Prostate gland (tissue), 2 donors: ENCODE measurements at regions not wholly inside any gene's neighbourhood (a gene's known extent, or its start where the extent isn't known, plus 50 kb on each side); places are given as distances from the start of the nearest gene placed in this dataset.

ENCODE experiments used
- CTCF ChIP-seq, 4 experiments: fragments of 200-600 bp in 2 of 4; fragments of 450-650 bp in 2 of 4; sonication (generic) in 2 of 4; IDR thresholded peaks; 1 replicate in 3 of 4; 2 replicates in 1 of 4; pipeline ENCODE4 v1.5.1; 2016 to 2019; ENCODE audit warnings: antibody characterized with exemption in 4 of 4, mild to moderate bottlenecking in 2 of 4, moderate library complexity in 2 of 4
- POLR2A ChIP-seq: fragments of 450-650 bp; IDR thresholded peaks from one replicate; pipeline ENCODE4 v1.6.1; 2016; ENCODE audit warnings: antibody characterized with exemption, mild to moderate bottlenecking
- POLR2AphosphoS5 ChIP-seq: sonication (generic); formaldehyde crosslinking; IDR thresholded peaks from one replicate; pipeline ENCODE4 v1.6.1; 2017; ENCODE audit warnings: antibody characterized with exemption

- TF ChIP-seq CTCF (IDR thresholded peaks at IDR 0.05) (no peak), POLR2A (no peak), POLR2AphosphoS5 (no peak)
Observed at GRCh38 chrX:30067677-30068076, 147.7 kb upstream of the MAGEB2 start.
